Left ventricle myocardium inferior (tissue), 1 donor: ENCODE measurements at regions not wholly inside any gene's neighbourhood (a gene's known extent, or its start where the extent isn't known, plus 50 kb on each side); places are given as distances from the start of the nearest gene placed in this dataset.

Experiments used
- DNase-seq: peaks from one replicate; pipeline ENCODE4 v3.0.0-alpha.2; 2020
- H3K27ac ChIP-seq: fragments of 200-600 bp; replicated peaks from 2 replicates; pipeline ENCODE4 v1.8.0; 2021
- H3K27me3 ChIP-seq: fragments of 200-600 bp; 2 replicates; pipeline ENCODE4 v1.8.0; 2021; ENCODE audit warnings: low read depth
- H3K36me3 ChIP-seq: fragments of 200-600 bp; 2 replicates; pipeline ENCODE4 v1.8.0; 2021
- H3K4me1 ChIP-seq: fragments of 200-600 bp; 2 replicates; pipeline ENCODE4 v1.8.0; 2021
- H3K4me3 ChIP-seq: fragments of 200-600 bp; 2 replicates; pipeline ENCODE4 v1.8.0; 2021; ENCODE audit warnings: mild to moderate bottlenecking, moderate library complexity
- H3K9me3 ChIP-seq: fragments of 200-600 bp; replicated peaks from 2 replicates; pipeline ENCODE4 v1.8.0; 2021
- intact Hi-C: fragments of 100-400 bp; cut with micrococcal nuclease; formaldehyde crosslinking; loops from one replicate; pipeline ENCODE4 v1.11.0; 2022
- TF ChIP-seq, protein P1 (sequence below): fragments of 200-600 bp; IDR thresholded peaks from 2 replicates; pipeline ENCODE4 v1.8.0; 2021; ENCODE audit warnings: antibody characterized with exemption, mild to moderate bottlenecking, borderline replicate concordance
- donor health status: DM: no; HTN: yes; CAD: no; lungs with severe emphysema.

DNA sequence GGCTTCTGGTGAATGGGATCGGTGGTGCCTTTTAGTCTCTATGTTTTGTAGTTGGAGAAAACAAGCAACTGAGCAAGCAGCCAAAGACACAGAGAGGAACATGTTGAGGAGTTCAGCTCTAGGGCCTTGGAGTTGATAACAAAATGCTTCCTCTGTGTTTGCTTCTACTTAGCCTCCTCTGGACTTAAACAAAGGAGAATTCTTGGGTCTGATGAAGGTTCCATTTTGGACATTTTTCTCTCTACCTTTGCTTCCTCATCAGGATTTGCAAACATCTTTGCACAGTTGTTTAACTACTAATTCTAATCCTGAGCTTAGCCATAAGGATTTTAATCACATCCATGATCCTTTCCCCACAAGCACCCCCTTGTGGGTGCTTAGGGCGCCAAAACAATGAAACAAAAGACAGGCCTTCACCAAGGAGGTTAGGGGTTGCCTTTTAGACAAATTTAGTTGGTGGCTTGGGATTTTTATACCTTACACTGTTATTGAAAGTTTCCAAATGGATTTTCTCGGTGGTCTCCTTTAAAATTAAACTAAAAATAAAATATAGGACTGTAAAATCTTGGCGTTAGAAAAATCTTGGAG, 148.5 kb upstream of the SATB2 start:
- Histone ChIP-seq H3K36me3 (no peaks in the 10 kb centered on the region), H3K4me1 (no peaks in the 10 kb centered on the region), H3K27ac (no peak overlapping the region), H3K27me3 (peaks cover 45% of the 10 kb centered on the region), H3K4me3 (no peak overlapping the region), H3K9me3 (no peaks in the 10 kb centered on the region)
- DNase-seq: no peak
- intact Hi-C loops: no loop called here
- TF ChIP-seq, protein P1, sequence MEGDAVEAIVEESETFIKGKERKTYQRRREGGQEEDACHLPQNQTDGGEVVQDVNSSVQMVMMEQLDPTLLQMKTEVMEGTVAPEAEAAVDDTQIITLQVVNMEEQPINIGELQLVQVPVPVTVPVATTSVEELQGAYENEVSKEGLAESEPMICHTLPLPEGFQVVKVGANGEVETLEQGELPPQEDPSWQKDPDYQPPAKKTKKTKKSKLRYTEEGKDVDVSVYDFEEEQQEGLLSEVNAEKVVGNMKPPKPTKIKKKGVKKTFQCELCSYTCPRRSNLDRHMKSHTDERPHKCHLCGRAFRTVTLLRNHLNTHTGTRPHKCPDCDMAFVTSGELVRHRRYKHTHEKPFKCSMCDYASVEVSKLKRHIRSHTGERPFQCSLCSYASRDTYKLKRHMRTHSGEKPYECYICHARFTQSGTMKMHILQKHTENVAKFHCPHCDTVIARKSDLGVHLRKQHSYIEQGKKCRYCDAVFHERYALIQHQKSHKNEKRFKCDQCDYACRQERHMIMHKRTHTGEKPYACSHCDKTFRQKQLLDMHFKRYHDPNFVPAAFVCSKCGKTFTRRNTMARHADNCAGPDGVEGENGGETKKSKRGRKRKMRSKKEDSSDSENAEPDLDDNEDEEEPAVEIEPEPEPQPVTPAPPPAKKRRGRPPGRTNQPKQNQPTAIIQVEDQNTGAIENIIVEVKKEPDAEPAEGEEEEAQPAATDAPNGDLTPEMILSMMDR: no peak

GRCh38 chr2:199603721-199604291, 146.1 kb upstream of the SATB2 start:
- no peaks in the 10 kb centered on the region for H3K36me3 ChIP-seq
- H3K4me3 ChIP-seq: peak overlapping the region; percentile 38
- intact Hi-C loops: no loop called here

DNA sequence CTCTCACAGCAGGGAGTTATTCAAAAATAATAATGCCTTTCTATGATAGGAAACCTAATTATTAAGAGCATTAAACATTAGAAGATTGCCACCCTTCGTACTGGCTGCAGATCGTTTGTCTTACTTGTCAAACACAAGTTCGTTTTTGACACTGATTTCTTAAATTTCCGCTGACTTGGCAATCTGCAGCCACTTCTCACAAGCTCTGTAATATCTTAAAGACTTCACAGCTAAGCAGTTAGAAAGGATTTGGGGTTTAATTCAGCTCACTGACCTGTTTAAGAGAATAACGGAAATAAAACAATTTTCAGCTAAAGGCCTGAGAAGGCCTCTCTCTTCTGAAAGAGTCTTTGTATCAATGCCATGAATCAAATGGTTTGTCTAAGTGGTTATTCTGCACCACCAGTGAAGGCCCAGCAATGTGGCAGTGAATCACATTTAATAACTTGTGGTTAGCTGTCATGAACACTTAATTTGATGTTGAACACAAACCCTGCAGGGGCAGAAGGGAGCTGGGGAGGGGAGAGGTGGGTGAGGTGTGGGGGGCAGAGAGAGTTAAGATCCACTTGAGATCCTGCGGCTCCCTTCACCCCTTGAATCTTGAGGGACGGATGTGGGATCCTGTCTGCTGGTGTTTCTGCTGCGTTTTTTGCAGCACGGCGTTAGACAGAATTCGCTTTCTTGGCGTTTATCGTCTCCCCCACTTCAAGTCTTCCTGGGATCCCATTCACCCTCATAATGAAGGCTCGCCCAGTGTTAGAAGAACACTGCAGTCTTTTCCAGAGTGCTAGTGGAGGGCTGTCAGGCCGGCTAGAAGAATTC, 145.4 kb upstream of the SATB2 start:
- Histone ChIP-seq H3K27me3 (peaks cover 52% of the 10 kb centered on the region), H3K9me3 (no peaks in the 10 kb centered on the region), H3K4me3 (no peak overlapping the region), H3K4me1 (no peaks in the 10 kb centered on the region), H3K36me3 (no peaks in the 10 kb centered on the region), H3K27ac (no peak overlapping the region)
- TF ChIP-seq, protein P1: no peak
- no peak for DNase-seq
- intact Hi-C loops: no loop called here

More at GRCh38 chr2:199603721-199604291, 146.1 kb upstream of the SATB2 start:
- TF ChIP-seq, protein P1: no peak
- Histone ChIP-seq H3K9me3 (no peaks in the 10 kb centered on the region), H3K27ac (no peak overlapping the region), H3K27me3 (peaks cover 52% of the 10 kb centered on the region), H3K4me1 (no peaks in the 10 kb centered on the region)
- no peak for DNase-seq

- no peak overlapping the region for H3K4me3 ChIP-seq
- no peak for DNase-seq
- H3K4me1 ChIP-seq: no peaks in the 10 kb centered on the region
- no peaks in the 10 kb centered on the region for H3K9me3 ChIP-seq
- TF ChIP-seq, protein P1: no peak
- no peak overlapping the region for H3K27ac ChIP-seq
- H3K27me3 ChIP-seq: peaks cover 52% of the 10 kb centered on the region
- intact Hi-C loops: no loop called here
- no peaks in the 10 kb centered on the region for H3K36me3 ChIP-seq
Measured at GRCh38 chr2:199602271-199602895, 144.6 kb upstream of the SATB2 start.

GRCh38 chr2:199596549-199596948, 138.8 kb upstream of the SATB2 start:
- no peaks in the 10 kb centered on the region for H3K9me3 ChIP-seq
- no peaks in the 10 kb centered on the region for H3K36me3 ChIP-seq
- no peak for DNase-seq
- H3K4me3 ChIP-seq: no peak overlapping the region
- TF ChIP-seq, protein P1: peak; percentile 25
- H3K27ac ChIP-seq: no peak overlapping the region
- H3K27me3 ChIP-seq: peaks cover 21% of the 10 kb centered on the region
- H3K4me1 ChIP-seq: no peaks in the 10 kb centered on the region
- intact Hi-C loops: no loop called here
